GF-D8 (cell line): ENCODE measurements at regions not wholly inside any gene's neighbourhood (a gene's known extent, or its start where the extent isn't known, plus 50 kb on each side); places are given as distances from the start of the nearest gene placed in this dataset.
"Not testable (repeated sequence)": the region's sequence is repeated elsewhere in the genome, so short reads cannot be mapped to it uniquely, and the experiment has no call there.

ENCODE experiments used
- DNase-seq: peaks from one replicate; lab custom pipeline; 2025; lab: John Stamatoyannopoulos, UW

GRCh38 chr5:106121972-106122605 is 1548.6 kb downstream of the EFNA5 start:
- DNase-seq: no peak

- DNase-seq: no peak
These were observed 1554.1 kb downstream of the EFNA5 start for GRCh38 chr5:106116682-106117081.

- DNase-seq: no peak
These were observed 1556.8 kb downstream of the EFNA5 start for GRCh38 chr5:106113922-106114321.

- DNase-seq: no peak
These were observed 1564.4 kb downstream of the EFNA5 start for GRCh38 chr5:106106384-106106783.

GRCh38 chr5:106097340-106097739 is 1573.4 kb downstream of the EFNA5 start:
- DNase-seq: no peak

- DNase-seq: no peak
These were observed 1575.9 kb downstream of the EFNA5 start for GRCh38 chr5:106094839-106095238.

- DNase-seq: no peak
These were observed 1576.5 kb downstream of the EFNA5 start for GRCh38 chr5:106094204-106094607.

GRCh38 chr5:106093134-106093533 is 1577.6 kb downstream of the EFNA5 start:
- DNase-seq: no peak

- no peak for DNase-seq
These were observed 1578.3 kb downstream of the EFNA5 start for GRCh38 chr5:106092455-106092854.

- no peak for DNase-seq
These were observed 1581.7 kb downstream of the EFNA5 start for GRCh38 chr5:106089073-106089472.

- DNase-seq: no peak
These were observed 1582.3 kb downstream of the EFNA5 start for GRCh38 chr5:106088462-106088861.

- DNase-seq: no peak
These were observed 1584.4 kb downstream of the EFNA5 start for GRCh38 chr5:106086352-106086751.

- no peak for DNase-seq
These were observed 1585.2 kb downstream of the EFNA5 start for GRCh38 chr5:106085556-106085955.

- DNase-seq: no peak
These were observed 1585.6 kb downstream of the EFNA5 start for GRCh38 chr5:106085136-106085535.

GRCh38 chr5:106080535-106080934 is 1590.2 kb downstream of the EFNA5 start:
- no peak for DNase-seq

GRCh38 chr5:106076655-106077054 is 1594.1 kb downstream of the EFNA5 start:
- DNase-seq: no peak

- no peak for DNase-seq
These were observed 1598.5 kb downstream of the EFNA5 start for GRCh38 chr5:106072208-106072607.

GRCh38 chr5:106047341-106047740 is 1623.4 kb downstream of the EFNA5 start:
- no peak for DNase-seq

- DNase-seq: not testable (repeated sequence)
These were observed 1638.7 kb downstream of the EFNA5 start for GRCh38 chr5:106032069-106032468.

GRCh38 chr5:106028314-106028713 is 1642.4 kb downstream of the EFNA5 start:
- no peak for DNase-seq

GRCh38 chr5:106020894-106021293 is 1649.8 kb downstream of the EFNA5 start:
- no peak for DNase-seq

- no peak for DNase-seq
These were observed 1651.5 kb downstream of the EFNA5 start for GRCh38 chr5:106019261-106019660.

- no peak for DNase-seq
These were observed 1653.4 kb downstream of the EFNA5 start for GRCh38 chr5:106017243-106017857.

- no peak for DNase-seq
These were observed 1656.5 kb downstream of the EFNA5 start for GRCh38 chr5:106014262-106014661.
